NOMO-1 (cell line): ENCODE measurements at regions not wholly inside any gene's neighbourhood (a gene's known extent, or its start where the extent isn't known, plus 50 kb on each side); places are given as distances from the start of the nearest gene placed in this dataset.

ENCODE experiments used
- DNase-seq, 2 experiments: peaks; one replicate each; lab custom pipeline; 2025; ENCODE audit not compliant: unreplicated experiment in 2 of 2; lab: John Stamatoyannopoulos, UW

DNA sequence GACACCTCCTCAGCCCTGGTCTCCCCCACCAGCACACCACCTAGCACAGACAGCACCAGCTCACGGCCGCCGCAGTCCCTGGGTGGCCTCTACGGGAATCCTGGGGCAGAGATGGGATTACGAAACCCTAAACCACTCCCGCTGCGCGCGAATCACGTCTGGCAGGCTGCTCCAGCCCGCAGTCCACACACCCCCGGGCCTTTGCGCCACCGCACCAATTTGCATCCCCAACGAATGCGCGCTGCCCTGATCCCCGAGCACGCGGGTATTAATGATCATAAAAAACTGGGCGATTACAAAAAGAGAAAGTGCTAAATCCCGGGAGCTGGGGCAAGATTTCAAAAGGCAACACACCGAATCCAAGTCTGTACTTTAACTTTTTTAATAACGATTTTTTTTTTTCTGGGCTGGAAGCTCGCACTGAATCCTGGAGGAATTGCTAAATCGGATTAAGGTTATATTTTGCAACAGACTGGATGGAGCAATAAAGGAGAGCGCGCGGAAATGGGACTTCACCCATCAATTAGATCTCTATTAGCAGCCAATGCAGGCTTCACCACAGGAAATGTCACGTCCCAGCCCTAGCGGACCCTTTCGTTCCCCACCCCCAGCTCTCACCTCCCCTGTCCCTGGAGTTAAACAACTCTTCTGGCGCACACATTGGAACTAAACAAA is 69.8 kb upstream of the TMEM33 start:
- DNase-seq: no peak

DNA sequence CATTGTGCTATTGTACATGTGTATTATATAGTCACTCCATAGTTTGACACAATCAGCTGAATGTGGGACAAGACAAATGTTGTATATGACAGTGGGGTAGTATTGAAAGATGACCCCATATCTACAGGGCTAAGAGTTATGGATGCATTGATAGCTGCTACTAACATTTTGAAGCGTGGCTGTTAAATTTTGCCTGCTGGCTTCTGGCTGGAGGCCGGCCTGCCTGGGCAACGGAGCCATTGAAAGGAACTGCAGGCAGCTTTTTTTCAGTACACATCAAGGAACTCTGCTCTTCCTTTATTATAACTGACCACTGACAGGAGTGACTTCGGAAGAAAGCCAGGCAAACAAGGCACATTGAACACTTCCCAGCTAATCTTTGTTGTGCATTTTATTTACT is 76.1 kb upstream of the TMEM33 start:
- no peak for DNase-seq

DNA sequence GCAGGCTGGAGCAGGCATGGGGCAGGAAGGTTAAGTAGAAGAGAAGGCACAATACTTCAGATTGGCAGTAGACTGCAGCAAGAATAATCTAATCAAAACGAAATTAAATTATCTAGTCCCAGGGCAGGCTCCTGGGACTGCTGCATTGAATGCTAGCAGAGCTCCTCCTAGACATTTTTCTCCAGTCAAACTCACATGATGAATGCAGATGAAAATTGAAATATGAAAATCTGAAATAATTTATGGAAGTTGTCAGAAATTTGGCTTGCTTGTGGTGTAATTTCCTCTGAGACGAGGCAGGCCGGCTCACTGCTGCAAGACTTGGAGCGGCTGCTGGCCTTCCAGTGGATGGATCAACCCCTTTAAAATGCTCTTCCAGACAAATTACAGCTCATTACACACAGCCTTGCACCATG is 78.0 kb upstream of the TMEM33 start:
- DNase-seq: no peak

DNA sequence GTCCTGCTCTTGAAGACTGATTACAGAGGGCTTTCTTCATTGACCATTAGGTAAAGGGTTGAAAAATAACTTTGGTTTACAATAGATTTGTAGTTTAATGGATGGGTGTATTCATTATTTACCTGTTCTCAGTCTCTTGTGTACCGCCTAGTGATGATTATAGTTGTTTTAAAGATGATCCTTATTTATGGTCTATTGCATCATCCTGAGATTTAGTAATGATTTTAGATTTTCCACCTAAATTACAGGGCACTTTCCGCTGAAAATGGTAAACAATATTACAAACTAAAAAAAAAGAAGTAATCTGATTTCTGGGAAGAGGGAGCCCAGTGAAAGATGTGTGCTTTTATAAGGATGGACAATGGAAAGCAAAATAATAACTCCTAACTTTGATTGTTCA is 78.4 kb upstream of the TMEM33 start:
- DNase-seq: no peak

DNA sequence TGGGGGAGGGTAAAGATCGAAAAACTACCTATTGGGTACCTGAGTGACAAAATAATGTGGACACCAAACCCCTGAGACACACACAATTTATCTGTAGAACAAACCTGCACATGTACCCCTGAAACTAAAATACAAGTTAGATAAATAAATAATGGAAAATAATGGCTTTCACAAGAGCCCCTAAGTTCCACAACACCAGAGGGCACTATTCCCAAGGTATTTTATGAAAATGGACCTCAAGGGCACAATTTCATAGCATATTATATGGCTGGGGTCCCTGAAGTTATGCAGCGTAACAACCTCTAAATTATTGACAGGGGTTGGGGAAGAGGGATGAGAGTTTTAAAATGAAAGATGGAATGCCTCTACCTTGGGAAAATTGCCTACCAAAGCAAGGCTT is 81.3 kb upstream of the TMEM33 start:
- DNase-seq: no peak

DNA sequence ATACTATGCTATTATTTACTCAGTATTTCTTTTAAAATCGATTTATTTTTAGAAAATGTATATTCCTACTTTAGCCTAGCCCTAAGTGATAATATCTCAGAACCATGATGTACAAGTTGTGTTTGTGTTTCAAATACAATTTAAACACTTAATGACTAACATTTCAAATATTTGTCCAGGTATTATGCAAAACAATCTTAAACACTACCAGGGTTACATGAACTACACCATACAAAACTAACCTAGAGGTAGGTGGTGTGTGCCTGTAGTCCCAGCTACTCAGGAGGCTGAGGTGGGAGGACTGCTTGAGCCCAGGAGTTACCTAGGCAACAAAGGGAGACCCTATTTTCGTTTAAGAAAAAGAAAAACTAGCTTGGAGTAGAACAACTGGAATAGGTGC is 83.0 kb upstream of the TMEM33 start:
- no peak for DNase-seq

DNA sequence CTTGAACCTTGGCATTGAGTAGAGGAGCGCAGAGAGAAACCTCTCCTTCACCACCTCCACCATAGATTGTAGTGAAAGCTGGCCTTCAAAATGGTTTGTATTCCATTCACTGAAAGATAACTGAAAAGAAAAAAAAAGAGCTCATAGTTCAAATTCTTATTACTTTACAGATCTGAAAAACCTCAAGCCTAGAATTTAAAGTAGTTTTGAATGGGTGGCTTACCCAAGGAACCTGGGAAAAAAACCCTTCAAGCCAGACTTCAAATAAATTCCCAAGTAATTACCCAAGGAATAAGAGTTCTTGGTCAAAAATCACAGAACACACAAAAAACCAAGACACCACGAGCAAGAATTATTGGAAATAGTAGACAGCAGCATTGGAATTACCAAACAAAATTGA is 83.6 kb upstream of the TMEM33 start:
- no peak for DNase-seq

DNA sequence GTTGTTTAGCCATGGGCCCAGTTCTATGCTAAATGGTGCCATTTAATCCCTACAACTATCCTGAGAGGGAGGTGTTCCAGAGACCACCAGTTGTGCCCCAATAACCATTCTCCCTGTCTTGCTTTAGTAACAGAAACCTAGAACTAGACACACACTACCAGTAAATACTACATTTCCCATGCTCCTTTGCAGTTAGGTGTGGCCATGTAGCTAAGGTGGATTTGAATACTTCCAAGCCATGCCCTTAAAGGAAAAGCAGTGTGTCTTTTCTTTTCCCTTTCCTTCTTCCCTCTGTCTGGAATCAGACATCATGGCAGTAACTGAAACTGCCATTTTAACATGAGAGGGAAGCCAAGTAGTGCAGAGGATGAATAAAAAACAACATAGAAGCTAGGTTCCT is 90.9 kb upstream of the TMEM33 start:
- no peak for DNase-seq

DNA sequence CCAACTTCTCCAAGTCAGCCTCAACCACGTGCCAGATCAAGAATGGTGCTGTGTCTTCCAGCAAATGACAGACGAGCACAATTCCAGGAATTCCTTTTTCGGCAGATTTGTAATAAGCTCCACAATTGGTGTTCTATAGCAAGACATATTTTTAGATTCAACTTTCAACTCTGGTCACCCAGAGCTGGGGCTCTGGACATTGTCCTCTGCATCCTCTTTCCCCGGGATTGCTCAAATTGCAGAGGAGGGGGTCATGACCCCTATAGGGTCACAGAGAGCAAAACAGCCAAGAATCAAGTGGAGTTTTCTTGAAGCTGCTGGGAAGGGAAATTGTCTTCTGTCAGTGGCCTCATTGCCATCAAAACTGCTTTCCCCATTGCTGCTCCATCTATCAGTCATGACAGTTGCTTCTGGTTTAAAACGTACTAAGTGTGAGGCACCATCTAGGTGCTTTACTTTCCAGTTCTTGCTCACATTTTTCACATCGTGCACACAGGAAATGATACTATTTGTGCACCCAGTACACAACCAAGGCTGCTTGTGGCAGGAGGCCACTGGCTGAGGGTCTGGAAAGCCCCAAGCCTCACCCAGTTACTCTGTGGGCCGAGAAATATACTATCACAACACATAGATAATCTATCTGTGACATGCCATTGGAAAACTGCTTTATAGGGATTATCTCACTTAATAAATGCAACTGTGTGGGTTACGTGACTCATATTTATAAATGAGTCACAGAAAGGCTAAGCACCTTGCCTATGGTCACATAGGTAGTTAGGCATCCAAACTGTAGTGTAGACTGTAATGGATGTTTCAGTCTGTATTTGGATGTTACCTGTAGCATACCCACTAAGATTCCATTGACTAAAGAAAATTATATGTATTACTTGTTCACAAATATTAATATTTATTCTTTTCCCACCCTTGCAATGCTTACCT is 91.7 kb upstream of the PHOX2B start:
- no peak for DNase-seq

DNA sequence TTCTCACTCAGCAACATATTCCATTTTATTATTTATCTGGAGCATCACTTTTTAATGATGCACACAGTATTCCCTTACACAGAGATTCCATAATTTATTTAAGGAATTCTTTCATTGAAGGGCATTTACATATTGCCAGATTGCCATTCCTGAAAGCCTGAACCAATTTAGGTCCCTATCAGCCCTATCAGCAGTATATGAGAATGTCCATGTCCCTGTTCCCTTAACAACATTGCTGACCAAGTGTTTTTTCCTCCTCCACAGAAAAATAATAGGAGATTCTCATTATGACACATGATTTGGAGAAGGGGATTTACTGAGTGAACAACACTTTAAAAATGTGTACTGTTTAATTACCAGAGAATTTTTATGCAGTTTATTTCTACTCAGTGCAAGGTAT is 90.1 kb upstream of the PHOX2B start:
- no peak for DNase-seq

DNA sequence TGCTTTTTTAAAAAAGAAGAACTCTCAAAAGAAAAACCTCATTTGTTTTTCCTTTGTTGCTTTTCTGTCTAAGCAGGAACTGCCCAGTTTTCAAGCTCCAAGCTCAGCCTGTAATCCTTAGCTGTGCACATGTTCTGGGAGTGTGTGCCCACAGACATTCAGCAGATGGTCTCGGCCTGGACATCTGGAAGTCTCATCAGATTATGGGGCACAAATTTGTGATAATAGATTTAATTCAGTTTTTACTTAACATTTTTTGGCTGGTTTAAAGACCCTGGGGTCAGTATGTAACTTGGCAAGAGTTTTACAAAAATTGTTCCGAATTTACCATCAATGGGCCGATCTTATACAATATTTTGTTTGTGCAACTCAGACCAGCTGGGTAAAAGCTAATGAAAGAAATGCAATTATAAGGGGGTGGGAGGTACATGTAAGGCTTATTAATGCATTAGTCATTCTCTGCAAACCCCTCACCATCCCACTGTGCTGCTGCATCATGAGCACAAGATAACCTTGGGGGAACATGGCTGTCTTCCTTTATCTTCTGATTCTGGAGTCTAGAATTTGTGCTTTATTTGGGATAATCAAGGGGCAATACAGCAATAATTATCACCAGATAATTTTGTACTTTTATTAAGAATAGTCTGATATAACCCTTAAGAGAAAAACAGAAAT is 86.9 kb upstream of the PHOX2B start:
- no peak for DNase-seq

DNA sequence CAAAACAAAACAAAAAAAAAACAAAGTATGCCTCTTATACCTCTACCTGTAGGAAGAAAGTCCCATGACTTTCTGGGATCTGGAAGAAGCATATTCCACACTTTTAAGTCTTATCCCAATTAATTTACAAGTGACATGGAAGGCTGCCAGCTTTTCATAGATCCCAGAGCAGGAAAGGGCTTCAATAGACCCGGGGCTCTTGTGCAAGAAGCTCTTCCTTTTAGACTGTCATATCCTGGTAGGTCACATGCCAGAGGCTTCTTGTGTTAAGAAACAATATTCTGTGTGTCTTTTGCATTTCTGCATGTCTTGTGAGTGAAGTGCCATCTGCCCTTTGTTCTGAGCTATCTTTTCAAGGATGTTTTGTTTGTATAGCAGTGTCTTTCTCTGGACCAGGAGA is 84.4 kb upstream of the PHOX2B start:
- DNase-seq: no peak

DNA sequence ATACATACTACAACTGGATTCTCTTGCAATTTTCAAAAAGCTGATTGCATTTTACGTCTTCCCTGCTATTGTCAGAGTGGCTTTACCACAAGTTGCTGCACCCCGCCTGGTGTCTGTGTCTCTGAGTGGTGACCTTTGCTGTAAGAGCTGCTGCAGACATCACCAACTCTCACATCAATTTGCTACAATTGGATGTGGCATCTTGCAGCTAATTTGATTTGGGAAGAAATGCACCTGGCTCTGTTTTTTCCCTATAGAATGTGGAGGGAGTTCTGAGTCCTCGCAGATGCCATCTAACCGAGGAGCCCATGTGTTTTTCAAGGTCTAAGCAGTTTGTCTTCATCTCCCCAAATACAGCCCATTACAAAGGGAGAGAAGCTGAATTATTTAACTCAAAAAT is 73.8 kb upstream of the PHOX2B start:
- DNase-seq: no peak

DNA sequence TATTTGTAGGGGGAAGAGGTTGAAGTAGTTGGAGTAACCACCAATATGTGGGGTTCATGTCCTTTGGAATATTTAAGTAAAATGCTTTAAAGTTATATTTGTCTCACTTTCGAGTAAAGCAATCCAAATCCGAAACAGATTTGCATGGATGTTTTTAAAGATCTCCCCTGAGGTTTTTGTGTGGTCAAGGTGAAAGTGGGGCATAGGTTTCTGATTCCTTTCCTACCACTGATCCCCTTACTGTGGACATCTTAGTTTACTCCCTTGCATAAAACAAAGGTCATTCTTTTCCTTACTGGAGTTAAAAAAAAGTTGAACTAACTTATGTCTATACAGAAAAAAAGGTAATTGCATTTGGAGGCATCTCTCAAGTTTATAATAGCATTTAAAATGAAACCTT is 71.9 kb upstream of the PHOX2B start:
- DNase-seq: no peak

DNA sequence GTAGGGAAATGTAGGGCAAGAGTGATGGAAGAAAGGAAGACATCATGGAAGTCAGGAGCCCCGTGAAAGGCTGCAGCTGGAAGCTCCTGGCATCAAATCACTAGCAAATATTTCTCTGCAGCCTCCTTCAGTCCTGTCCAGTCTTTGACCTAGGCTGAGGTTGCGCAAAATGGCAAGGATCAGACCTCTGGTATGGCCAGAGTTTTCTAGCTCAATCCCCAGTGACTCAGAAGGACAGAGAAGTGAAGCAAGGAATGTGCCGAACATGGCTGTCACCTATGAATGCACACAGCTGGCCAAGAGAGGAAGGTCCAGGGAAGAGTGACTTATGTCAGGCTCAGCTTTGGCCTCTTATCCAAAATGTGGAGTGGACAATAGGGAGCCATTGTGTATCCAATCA is 71.1 kb upstream of the PHOX2B start:
- DNase-seq: no peak

DNA sequence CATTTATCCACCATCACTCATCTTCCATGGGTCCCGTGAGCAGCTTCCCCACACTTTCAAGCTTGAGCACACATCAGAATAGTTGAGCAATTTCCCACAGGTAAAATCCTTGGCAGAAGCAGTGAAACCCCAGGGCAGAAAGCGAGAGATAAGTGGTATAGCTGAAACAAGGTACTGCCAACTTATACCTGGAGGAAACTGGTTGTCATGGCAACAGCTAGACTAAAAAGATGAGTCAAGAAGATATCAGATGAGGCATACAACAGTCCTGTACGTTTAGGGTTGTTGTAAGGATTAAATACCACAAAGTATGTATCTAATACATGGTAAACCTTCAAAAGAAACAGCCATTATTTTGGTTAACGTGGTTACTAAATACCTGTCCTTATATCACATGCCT is 66.9 kb upstream of the PHOX2B start:
- DNase-seq: no peak

DNA sequence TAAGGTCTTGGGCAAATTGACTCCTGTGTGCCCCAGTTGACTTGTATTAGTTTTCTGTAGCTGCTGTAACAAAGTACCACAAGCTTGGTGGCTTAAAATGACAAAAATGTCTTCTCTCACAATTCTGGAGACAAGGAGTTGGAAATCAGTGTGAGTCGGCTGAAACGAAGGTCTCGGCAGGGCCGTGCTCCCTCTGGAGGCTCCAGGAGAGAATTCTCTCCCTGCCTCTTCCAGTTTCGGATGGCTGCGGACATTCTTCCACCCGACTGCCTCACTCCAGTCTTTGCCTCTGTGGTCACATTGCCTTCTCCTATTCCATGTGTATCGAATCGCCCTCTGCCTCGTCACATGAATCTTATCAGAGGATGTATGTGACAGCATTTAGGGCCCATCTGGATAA is 66.0 kb upstream of the PHOX2B start:
- DNase-seq: no peak

DNA sequence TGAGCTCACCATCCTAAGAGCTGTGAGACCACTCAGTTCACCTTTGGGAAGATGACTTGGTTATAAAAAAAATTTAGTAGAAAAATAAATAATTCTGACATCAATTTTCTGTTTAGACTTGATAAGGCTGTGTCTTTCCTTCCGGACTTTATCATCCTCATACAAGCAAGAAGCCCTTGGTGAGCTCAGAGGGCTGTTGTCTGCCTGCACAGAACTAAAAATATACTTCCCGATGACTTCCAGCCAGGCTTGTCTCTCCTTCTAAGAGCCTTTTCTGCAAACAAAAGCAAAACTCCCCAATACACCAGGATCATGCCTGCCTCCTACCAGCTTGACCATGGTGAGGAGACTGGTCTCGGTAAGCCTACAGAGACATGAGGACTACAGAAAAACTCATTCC is 58.3 kb upstream of the PHOX2B start:
- DNase-seq: no peak

DNA sequence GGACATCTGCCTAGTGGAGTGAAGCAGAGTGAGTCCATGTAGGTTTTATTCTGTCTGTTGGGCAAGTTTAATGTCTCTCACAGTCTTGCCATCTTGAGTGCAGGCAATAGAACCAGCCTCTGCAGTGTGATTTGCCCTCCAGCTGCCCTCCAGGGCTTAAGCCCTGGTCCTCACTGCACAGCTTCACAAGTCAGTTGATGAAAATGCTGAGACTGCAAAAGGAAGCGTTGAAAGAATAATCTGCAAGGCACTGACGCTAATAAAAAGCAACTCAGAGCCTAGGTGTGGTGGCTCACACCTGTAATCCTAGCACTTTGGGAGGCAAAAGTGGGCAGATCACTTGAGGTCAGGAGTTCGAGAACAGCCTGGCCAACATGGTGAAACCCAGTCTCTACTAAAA is 54.1 kb upstream of the PHOX2B start:
- DNase-seq: no peak

DNA sequence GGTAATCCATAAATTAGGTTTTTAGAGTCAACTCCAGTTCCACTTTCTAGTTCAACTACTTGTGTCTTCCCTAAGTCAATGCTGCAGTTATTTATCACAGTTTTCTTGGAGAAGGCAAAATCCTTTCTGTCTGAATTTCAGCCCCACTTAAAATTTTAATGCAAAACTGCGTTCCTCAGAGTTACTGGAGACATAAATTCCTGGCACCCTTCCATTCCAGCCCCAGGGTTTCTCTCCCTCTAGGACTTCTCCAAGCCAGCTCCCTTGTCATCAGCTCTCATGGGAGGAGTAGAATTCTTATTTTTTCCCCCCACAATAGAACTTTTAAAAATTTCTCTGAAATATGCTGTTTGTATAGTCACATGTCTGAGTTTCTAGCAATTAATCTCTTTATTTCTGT is 50.6 kb upstream of the PHOX2B start:
- no peak for DNase-seq
